ENCODE measurements at regions not wholly inside any gene's neighbourhood (a gene's known extent, or its start where the extent isn't known, plus 50 kb on each side); places are given as distances from the start of the nearest gene placed in this dataset.

DNA sequence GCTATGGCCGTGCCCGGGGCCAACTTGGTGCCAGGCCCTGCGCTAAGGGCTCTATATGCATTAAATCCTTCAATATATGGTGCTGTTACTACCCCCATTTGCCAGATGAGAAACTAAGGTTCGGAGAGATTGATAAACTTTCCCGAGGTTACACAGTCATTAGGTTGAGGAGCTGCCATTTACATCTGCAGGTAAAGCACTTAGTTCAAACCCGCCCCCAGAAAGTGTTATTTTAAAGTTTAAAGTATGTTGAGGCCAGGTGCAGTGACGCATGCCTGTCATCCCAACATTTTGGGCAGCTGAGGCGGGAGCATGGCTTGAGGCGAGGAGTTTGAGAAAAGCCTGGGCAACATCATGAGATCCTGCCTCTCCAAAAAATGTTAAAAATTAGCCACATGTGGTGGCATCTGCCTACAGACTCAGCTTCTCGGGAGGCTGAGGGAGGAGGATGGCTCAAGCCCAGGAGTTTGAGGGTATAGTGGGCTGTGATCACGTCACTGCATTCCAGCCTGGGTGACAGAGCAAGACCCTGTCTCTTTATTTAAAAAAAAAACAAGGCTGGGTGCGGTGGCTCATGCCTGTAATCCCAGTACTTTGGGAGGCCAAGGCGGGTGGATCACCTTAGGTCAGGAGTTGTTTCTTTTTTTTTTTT lies 264.7 kb downstream of the PARN start:
- Histone ChIP-seq H2BK120ac (ENCODE audit: low read depth, low read length) (no peak overlapping the region), H3K4me2 (ENCODE audit: low read length) (no peak overlapping the region), H4K8ac (ENCODE audit: low read depth, low read length) (no peak overlapping the region), H3K27ac (ENCODE audit: low read depth, low read length) (no peak overlapping the region), H3K79me1 (ENCODE audit: low read length) (no peaks in the 10 kb centered on the region), H3K18ac (ENCODE audit: low read length) (no peak overlapping the region), H4K5ac (ENCODE audit: low read length) (no peak overlapping the region), H3K4me3 (ENCODE audit: low read length) (no peak overlapping the region), H3K27me3 (ENCODE audit: insufficient read depth, low read length, poor library complexity) (no peaks in the 10 kb centered on the region), H3K9ac (ENCODE audit: low read length) (no peak overlapping the region), H3K4me1 (ENCODE audit: control insufficient read depth, low read depth, low read length) (no peaks in the 10 kb centered on the region), H2BK5ac (ENCODE audit: low read length) (no peak overlapping the region), H2BK15ac (replicated peaks; ENCODE audit: low read depth) (no peak overlapping the region), H3K36me3 (ENCODE audit: control insufficient read depth, insufficient read depth, low read length) (no peaks in the 10 kb centered on the region), H3K4ac (ENCODE audit: low read depth, low read length) (no peak overlapping the region), H2AK5ac (ENCODE audit: low read length) (no peak overlapping the region), H3K23ac (ENCODE audit: low read length) (no peak overlapping the region), H3K56ac (ENCODE audit: low read length) (no peak overlapping the region), H3K79me2 (ENCODE audit: control insufficient read depth, insufficient read depth, low read length) (no peaks in the 10 kb centered on the region)
- DNase-seq: no peak
- WGBS (ENCODE audit: extremely low coverage, insufficient coverage, low lambda C conversion rate): no CpG with 5 or more reads among the region's 13 CpGs

DNA sequence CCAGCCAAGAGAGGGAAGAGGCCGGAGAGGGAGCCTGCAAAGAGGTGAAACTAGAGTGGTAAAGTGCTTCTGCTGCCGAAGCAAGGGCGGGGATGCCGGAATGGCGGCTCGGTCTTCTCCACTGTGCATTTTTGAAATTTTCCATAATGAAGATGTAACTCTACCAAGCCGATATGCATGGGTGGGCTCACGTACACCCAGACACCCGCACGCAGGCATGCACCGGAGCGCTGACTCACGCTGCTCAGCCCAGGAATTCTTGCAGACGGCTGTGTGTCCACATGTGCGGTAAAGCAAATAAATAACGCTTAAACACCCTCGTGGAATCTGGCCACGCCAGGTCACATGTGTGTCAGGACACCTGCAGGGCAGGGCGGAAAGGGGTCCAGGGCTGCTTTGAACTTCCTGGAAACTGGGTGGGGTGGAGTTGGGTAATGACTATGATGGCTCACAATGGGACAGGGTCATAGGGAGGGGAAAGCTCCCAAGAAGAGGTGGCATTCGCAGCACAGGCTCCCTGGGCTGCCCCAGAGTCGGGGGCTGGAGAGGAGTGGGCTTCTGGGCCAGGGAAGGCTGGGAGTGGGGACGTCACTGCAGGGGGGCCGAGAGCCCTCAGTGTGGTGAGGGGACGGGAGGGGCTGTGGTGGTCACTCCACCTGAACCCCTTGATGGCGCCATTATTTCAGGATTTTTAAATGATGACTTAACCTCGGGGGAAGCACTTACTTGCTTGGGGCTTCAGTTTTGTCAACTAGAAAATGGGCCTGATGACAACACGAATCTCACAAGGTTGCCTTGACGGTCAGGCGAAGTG lies 265.5 kb downstream of the PARN start:
- no CpG with 5 or more reads among the region's 29 CpGs for WGBS (ENCODE audit: extremely low coverage, insufficient coverage, low lambda C conversion rate)
- Histone ChIP-seq H3K27me3 (ENCODE audit: insufficient read depth, low read length, poor library complexity) (no peaks in the 10 kb centered on the region), H3K23ac (ENCODE audit: low read length) (no peak overlapping the region), H3K9ac (ENCODE audit: low read length) (no peak overlapping the region), H2BK120ac (ENCODE audit: low read depth, low read length) (no peak overlapping the region), H2BK15ac (replicated peaks; ENCODE audit: low read depth) (no peak overlapping the region), H4K5ac (ENCODE audit: low read length) (no peak overlapping the region), H2AK5ac (ENCODE audit: low read length) (no peak overlapping the region), H3K36me3 (ENCODE audit: control insufficient read depth, insufficient read depth, low read length) (no peaks in the 10 kb centered on the region), H3K79me2 (ENCODE audit: control insufficient read depth, insufficient read depth, low read length) (no peaks in the 10 kb centered on the region), H3K4me2 (ENCODE audit: low read length) (no peak overlapping the region), H3K4me1 (ENCODE audit: control insufficient read depth, low read depth, low read length) (no peaks in the 10 kb centered on the region), H3K18ac (ENCODE audit: low read length) (no peak overlapping the region), H3K79me1 (ENCODE audit: low read length) (no peaks in the 10 kb centered on the region), H2BK5ac (ENCODE audit: low read length) (no peak overlapping the region), H3K27ac (ENCODE audit: low read depth, low read length) (no peak overlapping the region), H3K4ac (ENCODE audit: low read depth, low read length) (no peak overlapping the region), H3K56ac (ENCODE audit: low read length) (no peak overlapping the region), H3K4me3 (ENCODE audit: low read length) (no peak overlapping the region), H4K8ac (ENCODE audit: low read depth, low read length) (no peak overlapping the region)
- no peak for DNase-seq

GRCh38 chr16:14364112-14364385 lies 266.0 kb downstream of the PARN start:
- Histone ChIP-seq H3K27ac (ENCODE audit: low read depth, low read length) (no peak overlapping the region), H3K4me1 (ENCODE audit: control insufficient read depth, low read depth, low read length) (no peaks in the 10 kb centered on the region), H3K79me2 (ENCODE audit: control insufficient read depth, insufficient read depth, low read length) (no peaks in the 10 kb centered on the region), H3K9ac (ENCODE audit: low read length) (no peak overlapping the region), H3K18ac (ENCODE audit: low read length) (no peak overlapping the region), H2BK5ac (ENCODE audit: low read length) (no peak overlapping the region), H2AK5ac (ENCODE audit: low read length) (no peak overlapping the region), H3K56ac (ENCODE audit: low read length) (no peak overlapping the region), H3K36me3 (ENCODE audit: control insufficient read depth, insufficient read depth, low read length) (no peaks in the 10 kb centered on the region), H2BK15ac (replicated peaks; ENCODE audit: low read depth) (no peak overlapping the region), H4K8ac (ENCODE audit: low read depth, low read length) (no peak overlapping the region), H3K23ac (ENCODE audit: low read length) (no peak overlapping the region), H3K4me3 (ENCODE audit: low read length) (no peak overlapping the region), H3K4ac (ENCODE audit: low read depth, low read length) (no peak overlapping the region), H2BK120ac (ENCODE audit: low read depth, low read length) (no peak overlapping the region), H3K79me1 (ENCODE audit: low read length) (no peaks in the 10 kb centered on the region), H3K27me3 (ENCODE audit: insufficient read depth, low read length, poor library complexity) (no peaks in the 10 kb centered on the region), H3K4me2 (ENCODE audit: low read length) (no peak overlapping the region), H4K5ac (ENCODE audit: low read length) (no peak overlapping the region)
- no CpG with 5 or more reads among the region's 4 CpGs for WGBS (ENCODE audit: extremely low coverage, insufficient coverage, low lambda C conversion rate)
- no peak for DNase-seq

DNA sequence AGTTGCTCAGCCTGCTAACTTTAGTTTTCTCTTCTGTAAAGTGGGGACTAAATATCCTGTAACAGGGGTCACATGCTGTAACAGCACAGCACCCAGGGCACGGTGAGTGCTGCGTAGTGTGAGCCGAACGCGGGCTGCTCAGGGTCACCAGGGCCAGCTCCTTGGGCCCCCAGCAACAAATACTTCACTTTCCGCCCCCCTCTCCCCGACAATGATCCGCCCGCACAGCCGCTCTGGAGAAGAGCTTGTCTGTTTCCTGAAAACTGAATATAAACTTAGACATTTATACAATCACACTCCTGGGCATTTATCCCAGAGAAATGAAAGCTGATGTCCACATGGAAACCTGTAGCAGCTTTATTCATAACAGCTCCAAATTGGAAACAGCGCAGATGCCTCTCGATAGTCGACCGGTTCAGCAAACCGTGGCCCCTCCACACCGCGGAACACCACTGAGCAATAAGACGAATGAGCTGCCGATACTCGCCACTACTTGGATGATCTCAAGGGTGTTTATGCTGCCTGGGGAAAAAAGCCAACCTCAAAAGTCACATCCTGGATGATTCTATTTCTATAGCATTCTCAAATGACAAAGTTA lies 267.2 kb downstream of the PARN start:
- no peak overlapping the region for H3K4ac ChIP-seq (ENCODE audit: low read depth, low read length)
- H4K8ac ChIP-seq (ENCODE audit: low read depth, low read length): no peak overlapping the region
- H3K4me2 ChIP-seq (ENCODE audit: low read length): no peak overlapping the region
- H3K18ac ChIP-seq (ENCODE audit: low read length): no peak overlapping the region
- H3K36me3 ChIP-seq (ENCODE audit: control insufficient read depth, insufficient read depth, low read length): no peaks in the 10 kb centered on the region
- DNase-seq: no peak
- H3K9ac ChIP-seq (ENCODE audit: low read length): no peak overlapping the region
- no peaks in the 10 kb centered on the region for H3K79me2 ChIP-seq (ENCODE audit: control insufficient read depth, insufficient read depth, low read length)
- no peak overlapping the region for H3K4me3 ChIP-seq (ENCODE audit: low read length)
- no peak overlapping the region for H2BK15ac ChIP-seq (replicated peaks; ENCODE audit: low read depth)
- H2BK5ac ChIP-seq (ENCODE audit: low read length): no peak overlapping the region
- H3K27me3 ChIP-seq (ENCODE audit: insufficient read depth, low read length, poor library complexity): no peaks in the 10 kb centered on the region
- no peaks in the 10 kb centered on the region for H3K79me1 ChIP-seq (ENCODE audit: low read length)
- H3K56ac ChIP-seq (ENCODE audit: low read length): no peak overlapping the region
- H2AK5ac ChIP-seq (ENCODE audit: low read length): no peak overlapping the region
- H3K27ac ChIP-seq (ENCODE audit: low read depth, low read length): no peak overlapping the region
- H4K5ac ChIP-seq (ENCODE audit: low read length): no peak overlapping the region
- no CpG with 5 or more reads among the region's 20 CpGs for WGBS (ENCODE audit: extremely low coverage, insufficient coverage, low lambda C conversion rate)
- H3K23ac ChIP-seq (ENCODE audit: low read length): no peak overlapping the region
- no peaks in the 10 kb centered on the region for H3K4me1 ChIP-seq (ENCODE audit: control insufficient read depth, low read depth, low read length)
- no peak overlapping the region for H2BK120ac ChIP-seq (ENCODE audit: low read depth, low read length)

DNA sequence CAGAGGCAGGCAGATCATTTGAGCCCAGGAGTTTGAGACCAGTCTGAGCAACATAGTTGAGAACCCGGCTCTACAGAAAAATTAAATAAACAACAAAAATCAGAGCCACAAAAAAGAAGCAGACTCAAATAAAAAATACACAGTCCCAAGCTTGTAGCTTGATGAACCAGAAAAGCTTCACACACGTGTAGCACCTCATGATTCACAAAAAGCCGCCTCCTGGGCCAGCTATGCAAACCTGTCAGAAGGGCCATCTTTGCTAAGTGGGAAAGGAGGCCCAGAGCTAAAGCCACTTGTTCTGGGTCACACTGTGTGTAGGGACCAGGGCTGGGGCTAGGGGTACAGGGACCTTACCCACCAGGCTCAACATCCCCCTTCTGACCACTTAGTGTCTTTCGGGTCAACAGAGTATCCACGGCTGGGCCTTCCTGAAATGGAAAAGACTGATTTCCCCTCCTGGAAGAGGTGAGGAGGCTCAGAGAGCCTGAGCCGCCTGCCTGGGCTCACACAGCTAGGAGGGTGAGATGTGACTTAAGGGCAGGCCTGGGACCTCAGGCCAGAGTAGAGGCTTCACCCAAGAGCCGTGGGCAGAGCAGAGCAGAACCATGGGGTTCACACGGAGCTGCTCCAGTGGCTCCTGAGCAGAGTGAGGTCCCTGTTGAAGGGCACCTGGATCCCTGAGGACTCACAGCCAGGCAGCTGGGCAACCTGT lies 269.6 kb downstream of the PARN start:
- H3K4me3 ChIP-seq (ENCODE audit: low read length): no peak overlapping the region
- H3K9ac ChIP-seq (ENCODE audit: low read length): no peak overlapping the region
- H3K4ac ChIP-seq (ENCODE audit: low read depth, low read length): no peak overlapping the region
- H2AK5ac ChIP-seq (ENCODE audit: low read length): no peak overlapping the region
- H2BK15ac ChIP-seq (replicated peaks; ENCODE audit: low read depth): no peak overlapping the region
- H3K56ac ChIP-seq (ENCODE audit: low read length): no peak overlapping the region
- H4K8ac ChIP-seq (ENCODE audit: low read depth, low read length): no peak overlapping the region
- H3K79me2 ChIP-seq (ENCODE audit: control insufficient read depth, insufficient read depth, low read length): no peaks in the 10 kb centered on the region
- no peaks in the 10 kb centered on the region for H3K27me3 ChIP-seq (ENCODE audit: insufficient read depth, low read length, poor library complexity)
- H3K79me1 ChIP-seq (ENCODE audit: low read length): no peaks in the 10 kb centered on the region
- no peak overlapping the region for H2BK120ac ChIP-seq (ENCODE audit: low read depth, low read length)
- no peak overlapping the region for H3K18ac ChIP-seq (ENCODE audit: low read length)
- no peak overlapping the region for H3K4me2 ChIP-seq (ENCODE audit: low read length)
- no peak for DNase-seq
- H3K4me1 ChIP-seq (ENCODE audit: control insufficient read depth, low read depth, low read length): no peaks in the 10 kb centered on the region
- no peak overlapping the region for H4K5ac ChIP-seq (ENCODE audit: low read length)
- no peak overlapping the region for H2BK5ac ChIP-seq (ENCODE audit: low read length)
- no peak overlapping the region for H3K23ac ChIP-seq (ENCODE audit: low read length)
- H3K27ac ChIP-seq (ENCODE audit: low read depth, low read length): no peak overlapping the region
- no CpG with 5 or more reads among the region's 8 CpGs for WGBS (ENCODE audit: extremely low coverage, insufficient coverage, low lambda C conversion rate)
- no peaks in the 10 kb centered on the region for H3K36me3 ChIP-seq (ENCODE audit: control insufficient read depth, insufficient read depth, low read length)
